ENCODE measurements at regions not wholly inside any gene's neighbourhood (a gene's known extent, or its start where the extent isn't known, plus 50 kb on each side); places are given as distances from the start of the nearest gene placed in this dataset.

DNA sequence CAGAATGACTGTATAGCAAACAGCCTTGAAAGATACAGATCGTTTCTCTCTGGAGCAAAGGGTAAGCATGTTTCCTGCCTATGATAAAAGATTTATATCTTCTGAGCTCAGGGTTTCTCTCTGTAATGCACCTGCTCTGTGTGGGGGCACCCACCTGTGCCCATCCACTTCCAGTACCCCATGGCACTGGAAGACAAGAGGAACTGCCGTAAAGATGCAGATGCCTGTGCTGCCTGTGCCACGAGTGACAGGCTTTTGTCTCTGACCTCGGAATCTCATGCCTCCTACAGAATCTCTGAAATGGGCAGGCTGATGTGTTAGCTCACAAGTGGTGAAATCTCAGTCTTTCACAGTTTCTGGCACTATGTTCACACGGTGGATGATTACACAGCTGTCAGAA is 50.3 kb upstream of the ATP11A start:
- no peaks in the 10 kb centered on the region for H3K9me3 ChIP-seq (replicated peaks; ENCODE audit: control insufficient read depth, insufficient read depth, low read length)
- no peak overlapping the region for H3K9ac ChIP-seq (ENCODE audit: control insufficient read depth, insufficient read depth, low read length)
- in situ Hi-C loops (cut with MboI) (loop anchor here (5.0 kb wide), 1 partner anchor 233 kb away; no protein-coding TSS in a partner anchor), intact Hi-C loops (cut with micrococcal nuclease; ENCODE audit: unreplicated experiment) (no loop called here)
- H3K4me1 ChIP-seq (ENCODE audit: control insufficient read depth, insufficient read depth, low read length) = no peaks in the 10 kb centered on the region; the same call in 1 of the 2 replicates
- ATAC-seq = no peak
- no peak for DNase-seq (ENCODE audit: low read depth, low spot score)
- RAD21 ChIA-PET (ENCODE audit: unreplicated experiment) = interaction anchor here (2.8 kb wide), 1 partner anchor 235 kb away, joined by 37 read pairs; no protein-coding TSS in a partner anchor
- 43% methylated on average over 5 of the region's 5 CpGs for WGBS (ENCODE audit: insufficient coverage, insufficient replicate concordance, low lambda C conversion rate, missing lambda C conversion rate)
- H3K27me3 ChIP-seq (replicated peaks in 1 of 2; ENCODE audit: control insufficient read depth in 2 of 2, insufficient read depth in 2 of 2, low read length in 1 of 2) = peaks cover 0 to 4% of the 10 kb centered on the region in 2 experiments; a peak in 2 of 4 replicates
- POLR2A ChIA-PET = no interaction called here
- H3K79me2 ChIP-seq (ENCODE audit: control insufficient read depth, insufficient read depth, low read length) = no peaks in the 10 kb centered on the region
- H2AFZ ChIP-seq (ENCODE audit: control insufficient read depth, low read depth, low read length) = no peak overlapping the region
- TF ChIP-seq, protein P1, sequence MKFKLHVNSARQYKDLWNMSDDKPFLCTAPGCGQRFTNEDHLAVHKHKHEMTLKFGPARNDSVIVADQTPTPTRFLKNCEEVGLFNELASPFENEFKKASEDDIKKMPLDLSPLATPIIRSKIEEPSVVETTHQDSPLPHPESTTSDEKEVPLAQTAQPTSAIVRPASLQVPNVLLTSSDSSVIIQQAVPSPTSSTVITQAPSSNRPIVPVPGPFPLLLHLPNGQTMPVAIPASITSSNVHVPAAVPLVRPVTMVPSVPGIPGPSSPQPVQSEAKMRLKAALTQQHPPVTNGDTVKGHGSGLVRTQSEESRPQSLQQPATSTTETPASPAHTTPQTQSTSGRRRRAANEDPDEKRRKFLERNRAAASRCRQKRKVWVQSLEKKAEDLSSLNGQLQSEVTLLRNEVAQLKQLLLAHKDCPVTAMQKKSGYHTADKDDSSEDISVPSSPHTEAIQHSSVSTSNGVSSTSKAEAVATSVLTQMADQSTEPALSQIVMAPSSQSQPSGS (IDR thresholded peaks at IDR 0.05; ENCODE audit: low read length) = no peak
- TF ChIP-seq IKZF2 (IDR thresholded peaks at IDR 0.05) (no peak), NFXL1 (IDR thresholded peaks at IDR 0.05; ENCODE audit: borderline replicate concordance) (no peak), ETV6 (conservative IDR thresholded peaks at IDR 0.05 in 1 of 2, IDR thresholded peaks at IDR 0.05 in 1 of 2; ENCODE audit: borderline replicate concordance in 1 of 2, low read depth in 1 of 2) (no peak), NR2F1 (conservative IDR thresholded peaks at IDR 0.05) (no peak), CBFB (IDR thresholded peaks at IDR 0.05; ENCODE audit: low read depth) (no peak)
- no peaks in the 10 kb centered on the region for H3K36me3 ChIP-seq (ENCODE audit: control insufficient read depth in 2 of 2, insufficient read depth in 2 of 2, low read length in 1 of 2)
- no peak overlapping the region for H3K27ac ChIP-seq (ENCODE audit: control insufficient read depth, insufficient read depth)
- SMC1A ChIA-PET (ENCODE audit: uncharacterized antibody, unreplicated experiment) = interaction anchor here (0.8 to 2.6 kb wide), 5 partner anchors 12 to 235 kb away, joined by 3 to 35 read pairs (median 4); no protein-coding TSS in a partner anchor
- no TSS peak for BruUV-seq (replicated peaks)
- H3K4me3 ChIP-seq = no peak overlapping the region
- H4K20me1 ChIP-seq (ENCODE audit: control insufficient read depth, insufficient read depth) = no peaks in the 10 kb centered on the region
- no peak for FAIRE-seq
- H3K4me2 ChIP-seq (ENCODE audit: control insufficient read depth, insufficient read depth) = no peak overlapping the region
- CTCF ChIA-PET = interaction anchor here (0.7 to 4.5 kb wide), 11 partner anchors 10 to 238 kb away, joined by 3 to 73 read pairs (median 4); no protein-coding TSS in a partner anchor

Data from GM12878 (cell line).